Breast epithelium (tissue), 3 donors: ENCODE measurements at regions not wholly inside any gene's neighbourhood (a gene's known extent, or its start where the extent isn't known, plus 50 kb on each side); places are given as distances from the start of the nearest gene placed in this dataset.

Experiments used
- POLR2AphosphoS5 ChIP-seq, 3 donors: sonication (generic); formaldehyde crosslinking; IDR thresholded peaks; one replicate each; pipeline ENCODE4 v1.6.1; 2017; ENCODE audit warnings: antibody characterized with exemption in 3 of 3
- TF ChIP-seq, protein P1 (sequence below), 3 donors: fragments of 450-650 bp; IDR thresholded peaks; one replicate each; pipeline ENCODE4 v1.5.1; 2016 to 2017; ENCODE audit warnings: antibody characterized with exemption in 3 of 3, mild to moderate bottlenecking in 3 of 3, moderate library complexity in 3 of 3

DNA sequence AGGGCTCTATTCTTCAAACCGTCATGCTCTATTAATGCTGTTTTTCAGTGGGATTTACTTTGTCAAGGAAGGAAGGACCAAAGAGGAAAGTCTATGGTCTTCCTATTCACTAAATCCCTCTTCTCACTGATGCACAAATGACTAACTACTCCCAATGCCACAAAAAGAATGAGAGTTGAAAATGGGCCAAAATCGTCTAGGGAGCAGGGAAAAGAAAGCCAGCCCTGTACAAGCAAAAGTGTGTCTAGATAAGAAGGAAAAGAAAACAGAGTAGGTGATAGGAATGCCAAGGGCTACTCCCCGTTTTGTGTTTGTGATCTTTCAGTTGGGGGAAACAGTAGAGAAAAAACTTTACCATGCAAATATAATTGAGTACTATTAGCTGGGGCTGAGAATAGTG, 97.2 kb upstream of the TMCO5A start:
- TF ChIP-seq, protein P1, sequence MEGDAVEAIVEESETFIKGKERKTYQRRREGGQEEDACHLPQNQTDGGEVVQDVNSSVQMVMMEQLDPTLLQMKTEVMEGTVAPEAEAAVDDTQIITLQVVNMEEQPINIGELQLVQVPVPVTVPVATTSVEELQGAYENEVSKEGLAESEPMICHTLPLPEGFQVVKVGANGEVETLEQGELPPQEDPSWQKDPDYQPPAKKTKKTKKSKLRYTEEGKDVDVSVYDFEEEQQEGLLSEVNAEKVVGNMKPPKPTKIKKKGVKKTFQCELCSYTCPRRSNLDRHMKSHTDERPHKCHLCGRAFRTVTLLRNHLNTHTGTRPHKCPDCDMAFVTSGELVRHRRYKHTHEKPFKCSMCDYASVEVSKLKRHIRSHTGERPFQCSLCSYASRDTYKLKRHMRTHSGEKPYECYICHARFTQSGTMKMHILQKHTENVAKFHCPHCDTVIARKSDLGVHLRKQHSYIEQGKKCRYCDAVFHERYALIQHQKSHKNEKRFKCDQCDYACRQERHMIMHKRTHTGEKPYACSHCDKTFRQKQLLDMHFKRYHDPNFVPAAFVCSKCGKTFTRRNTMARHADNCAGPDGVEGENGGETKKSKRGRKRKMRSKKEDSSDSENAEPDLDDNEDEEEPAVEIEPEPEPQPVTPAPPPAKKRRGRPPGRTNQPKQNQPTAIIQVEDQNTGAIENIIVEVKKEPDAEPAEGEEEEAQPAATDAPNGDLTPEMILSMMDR (IDR thresholded peaks at IDR 0.05), result no peak
- TF ChIP-seq POLR2AphosphoS5 (IDR thresholded peaks at IDR 0.05), result no peak
